Pancreas (tissue), 10 donors: ENCODE measurements at regions not wholly inside any gene's neighbourhood (a gene's known extent, or its start where the extent isn't known, plus 50 kb on each side); places are given as distances from the start of the nearest gene placed in this dataset.

Experiments used
- ATAC-seq, 4 donors: fragments of 200-7000 bp; cut with Tn5 transposase; one replicate each; pipeline versions ENCODE4 v1.8.0 to v1.9.1; 2020; ENCODE audit warnings: mild to moderate bottlenecking in 4 of 4, moderate library complexity in 4 of 4
- DNase-seq, 6 donors: peaks; one replicate each; pipeline ENCODE4 v3.0.0-alpha.2; 2020
- FAIRE-seq: peaks from 2 replicates; lab custom pipeline; 2012; peaks lifted over from hg19 to GRCh38; lab: Jason Lieb, UNC
- H3K27ac ChIP-seq, 4 donors: fragments of 200-600 bp; sonication (generic); 1 replicate in 3 of 4; 2 replicates in 1 of 4; pipeline versions ENCODE4 v1.5.0 to v1.8.0; 2020
- H3K27me3 ChIP-seq, 4 donors: fragments of 200-600 bp; one replicate each; pipeline ENCODE4 v1.8.0; 2021
- H3K36me3 ChIP-seq, 3 donors: fragments of 200-600 bp; sonication (generic) in 1 of 3; one replicate each; pipeline versions ENCODE4 v1.5.0 to v1.8.0; 2020 to 2021
- H3K4me1 ChIP-seq, 3 donors: fragments of 200-600 bp; one replicate each; pipeline ENCODE4 v1.8.0; 2021
- H3K4me3 ChIP-seq, 4 donors: fragments of 200-600 bp; sonication (generic) in 2 of 4; one replicate each; pipeline versions ENCODE4 v1.5.0 to v1.8.0; 2020 to 2021
- H3K9me3 ChIP-seq, 4 donors: fragments of 200-600 bp; one replicate each; pipeline ENCODE4 v1.8.0; 2021
- CTCF ChIP-seq, 4 donors: fragments of 200-600 bp; sonication (generic) in 3 of 4; IDR thresholded peaks; one replicate each; pipeline versions ENCODE4 v1.5.0 to v1.8.0; 2021; ENCODE audit warnings: antibody characterized with exemption in 4 of 4
- WGBS, 2 donors: extraction: QIAGEN DNeasy Blood & Tissue Kit; methylation state at CpG; one replicate each; pipeline ENCODE4 v1.1.7; 2013; 5-methylcytosine and 5-hydroxymethylcytosine counted together
- intact Hi-C, 3 donors: fragments of 100-400 bp; cut with DNase I; formaldehyde crosslinking; loops; one replicate each; pipeline versions ENCODE4 v1.11.1 to v1.14.2; 2022
- donor health status: healthy with polysubstance abuse.
- donor health status: DM: no; HTN: no; CAD: no; lungs with moderate emphysema.
- donor health status: DM: no; HTN: no; CAD: no.
- donor health status: control.
- donor health status: control.
- donor health status: Bipolar disorder and iron deficiency.
- donor health status: DM: yes; HTN: yes; CAD: no.
- donor health status: DM: no; HTN: no; CAD: no.
- donor health status: DM: no; HTN: no; CAD: no.
- donor health status: DM: yes; HTN: yes; CAD: no.

GRCh38 chr10:129307141-129307540 lies 159.9 kb upstream of the MGMT start:
- no peaks in the 10 kb centered on the region for H3K4me1 ChIP-seq
- intact Hi-C loops: no loop called here
- no peak for ATAC-seq

GRCh38 chr10:129308953-129309564 lies 158.0 kb upstream of the MGMT start:
- no peaks in the 10 kb centered on the region for H3K36me3 ChIP-seq
- 57 to 69% methylated on average over 10 of the region's 10 CpGs for WGBS, 2 donors
- FAIRE-seq (no peak), DNase-seq (no peak), ATAC-seq (no peak)
- no peak overlapping the region for H3K4me3 ChIP-seq
- H3K9me3 ChIP-seq: no peaks in the 10 kb centered on the region
- intact Hi-C loops: no loop called here
- no peak overlapping the region for H3K27ac ChIP-seq
- H3K4me1 ChIP-seq: no peaks in the 10 kb centered on the region
- no peaks in the 10 kb centered on the region for H3K27me3 ChIP-seq
- TF ChIP-seq CTCF (IDR thresholded peaks at IDR 0.05): no peak

More at GRCh38 chr10:129307141-129307540, 159.9 kb upstream of the MGMT start:
- FAIRE-seq (no peak), DNase-seq (no peak)
- Histone ChIP-seq H3K9me3 (no peaks in the 10 kb centered on the region), H3K4me3 (no peak overlapping the region), H3K36me3 (no peaks in the 10 kb centered on the region), H3K27me3 (peaks cover 0 to 8% (median 0%) of the 10 kb centered on the region in 4 donors), H3K27ac (no peak overlapping the region)
- TF ChIP-seq CTCF (IDR thresholded peaks at IDR 0.05): no peak
- WGBS, 2 donors: 37 to 41% methylated on average over 8 of the region's 8 CpGs

GRCh38 chr10:129309565-129309964 lies 157.5 kb upstream of the MGMT start:
- Histone ChIP-seq H3K4me3 (no peak overlapping the region), H3K27ac (no peak overlapping the region), H3K9me3 (no peaks in the 10 kb centered on the region), H3K27me3 (no peaks in the 10 kb centered on the region), H3K4me1 (no peaks in the 10 kb centered on the region), H3K36me3 (no peaks in the 10 kb centered on the region)
- DNase-seq: no peak
- intact Hi-C loops: no loop called here
- no peak for FAIRE-seq
- ATAC-seq: no peak
- TF ChIP-seq CTCF (IDR thresholded peaks at IDR 0.05): no peak
- WGBS, 2 donors: 61 to 67% methylated on average over 5 of the region's 5 CpGs

- no peak overlapping the region for H3K4me3 ChIP-seq
- H3K9me3 ChIP-seq: no peaks in the 10 kb centered on the region
- intact Hi-C loops: no loop called here
- H3K4me1 ChIP-seq: no peaks in the 10 kb centered on the region
- DNase-seq (no peak), FAIRE-seq (no peak), ATAC-seq (no peak)
- 57 to 67% methylated on average over 4 of the region's 4 CpGs for WGBS, 2 donors
- no peaks in the 10 kb centered on the region for H3K27me3 ChIP-seq
- no peak for TF ChIP-seq CTCF (IDR thresholded peaks at IDR 0.05)
- no peaks in the 10 kb centered on the region for H3K36me3 ChIP-seq
- no peak overlapping the region for H3K27ac ChIP-seq
These were observed 156.2 kb upstream of the MGMT start for GRCh38 chr10:129310881-129311280.

GRCh38 chr10:129319934-129320333 lies 147.1 kb upstream of the MGMT start:
- no peak for FAIRE-seq

More at GRCh38 chr10:129319934-129320333, 147.1 kb upstream of the MGMT start:
- no peak overlapping the region for H3K4me3 ChIP-seq
- ATAC-seq: no peak
- H3K4me1 ChIP-seq: no peaks in the 10 kb centered on the region
- 27 to 61% methylated on average over 1 of the region's 1 CpG for WGBS, 2 donors
- no peaks in the 10 kb centered on the region for H3K36me3 ChIP-seq
- H3K27me3 ChIP-seq: peaks cover 0 to 4% (median 0%) of the 10 kb centered on the region in 4 donors
- TF ChIP-seq CTCF (IDR thresholded peaks at IDR 0.05): no peak
- no peak overlapping the region for H3K27ac ChIP-seq
- intact Hi-C loops: no loop called here
- no peaks in the 10 kb centered on the region for H3K9me3 ChIP-seq
- no peak for DNase-seq
